ENCODE measurements at regions not wholly inside any gene's neighbourhood (a gene's known extent, or its start where the extent isn't known, plus 50 kb on each side); places are given as distances from the start of the nearest gene placed in this dataset.

GRCh38 chr2:111221701-111222100 is 101.0 kb downstream of the BCL2L11 start:
- no peak for DNase-seq (ENCODE audit: low read depth in 1 of 2, low spot score in 2 of 2)
- H3K4me3 ChIP-seq (ENCODE audit: extremely low read depth in 1 of 4, insufficient read depth in 2 of 4, low read depth in 3 of 4, low read length in 4 of 4), result no peak overlapping the region
- peaks cover 0 to 3% (median 0%) of the 10 kb centered on the region in 4 experiments; a peak in 1 of 7 replicates for H3K4me1 ChIP-seq (replicated peaks in 1 of 4; ENCODE audit: control insufficient read depth in 3 of 4, insufficient read depth in 4 of 4, low read length in 3 of 4)
- H2AK5ac ChIP-seq (ENCODE audit: low read depth, low read length), result no peak overlapping the region
- H2BK120ac ChIP-seq (replicated peaks; ENCODE audit: low read depth, low read length), result no peak overlapping the region
- 0 out of 8 replicates have a peak, but pooled peaks cover 0 to 3% (median 0%) of the 10 kb centered on the region in 4 experiments for H3K36me3 ChIP-seq (ENCODE audit: control insufficient read depth in 2 of 4, insufficient read depth in 4 of 4, low read length in 3 of 4)
- peak overlapping the region; percentile 12; the same call in 1 of the 2 replicates for H2BK15ac ChIP-seq (ENCODE audit: low read length)
- no peak for FAIRE-seq
- peaks cover 0 to 1% (median 0%) of the 10 kb centered on the region in 4 experiments; a peak in 2 of 7 replicates for H3K27me3 ChIP-seq (replicated peaks in 1 of 4; ENCODE audit: control insufficient read depth in 3 of 4, extremely low read depth in 1 of 4, insufficient read depth in 3 of 4, low read length in 3 of 4)
- CTCF ChIA-PET (ENCODE audit: partially characterized antibody), result interaction anchor here (0.8 kb wide), 1 partner anchor 37 kb away, joined by 3 read pairs; no protein-coding TSS in a partner anchor
- H3K9ac ChIP-seq (replicated peaks in 1 of 4; ENCODE audit: extremely low read depth in 1 of 4, low read depth in 3 of 4, low read length in 3 of 4), result no peak overlapping the region
- H2BK5ac ChIP-seq (ENCODE audit: low read depth, low read length), result no peak overlapping the region
- H3K23ac ChIP-seq (ENCODE audit: insufficient read length), result no peak overlapping the region
- H3K79me1 ChIP-seq (ENCODE audit: low read depth, low read length), result no peaks in the 10 kb centered on the region
- H3K79me2 ChIP-seq (ENCODE audit: control insufficient read depth in 1 of 2, insufficient read depth in 2 of 2, low read length in 2 of 2), result no peaks in the 10 kb centered on the region
- H3K9me3 ChIP-seq (ENCODE audit: insufficient read depth in 2 of 2, low read depth in 1 of 2, low read length in 1 of 2), result peaks cover 0 to 11% of the 10 kb centered on the region in 2 experiments; a peak in 2 of 4 replicates
- POLR2A ChIA-PET (ENCODE audit: partially characterized antibody), result no interaction called here
- H4K5ac ChIP-seq (ENCODE audit: insufficient read length, low read depth, low read length), result no peak overlapping the region
- no peak overlapping the region for H2BK20ac ChIP-seq (ENCODE audit: low read length)
- no peak overlapping the region for H3K56ac ChIP-seq (replicated peaks; ENCODE audit: insufficient read length, low read depth, low read length)
- no peak overlapping the region for H4K8ac ChIP-seq (ENCODE audit: extremely low read depth, insufficient read depth, low read length)
- H3K4ac ChIP-seq (replicated peaks; ENCODE audit: insufficient read length, low read depth, low read length), result no peak overlapping the region
- no peak overlapping the region for H3K18ac ChIP-seq (ENCODE audit: extremely low read depth, low read length)
- no peaks in the 10 kb centered on the region for H4K20me1 ChIP-seq (replicated peaks in 1 of 2; ENCODE audit: control insufficient read depth in 1 of 2, insufficient read depth in 2 of 2, low read length in 2 of 2)
- 0 out of 2 replicates have a peak, but pooled peaks cover 4% of the 10 kb centered on the region for H3K23me2 ChIP-seq (ENCODE audit: low read depth, low read length)
- H3K14ac ChIP-seq (ENCODE audit: insufficient read length), result no peak overlapping the region
- H4K91ac ChIP-seq (replicated peaks; ENCODE audit: insufficient read length, low read length), result no peak overlapping the region
- H2BK12ac ChIP-seq (ENCODE audit: low read depth, low read length), result no peak overlapping the region
- H3K27ac ChIP-seq (ENCODE audit: low read depth, low read length), result no peak overlapping the region
- H3K4me2 ChIP-seq (ENCODE audit: insufficient read depth in 1 of 2, low read depth in 2 of 2, low read length in 2 of 2), result no peak overlapping the region
- 77% methylated on average over 3 of the region's 3 CpGs; no CpG with 5 or more reads in 1 of the 2 experiments for WGBS, 2 experiments (ENCODE audit: extremely low coverage in 1 of 2, insufficient coverage in 1 of 2, insufficient read length in 1 of 2, insufficient replicate concordance in 2 of 2, low coverage in 1 of 2, low lambda C conversion rate in 2 of 2, missing lambda C conversion rate in 1 of 2)
- no peak for TF ChIP-seq SRF (IDR thresholded peaks at IDR 0.05; ENCODE audit: low read depth, low read length)
- TF ChIP-seq BCL11A (IDR thresholded peaks at IDR 0.05; ENCODE audit: low read depth in 2 of 2, low read length in 2 of 2), result no peak
- no peak overlapping the region for H2AFZ ChIP-seq (ENCODE audit: low read length)

Measured in H1 (cell line).